GM12878 (cell line): ENCODE measurements at regions not wholly inside any gene's neighbourhood (a gene's known extent, or its start where the extent isn't known, plus 50 kb on each side); places are given as distances from the start of the nearest gene placed in this dataset.

Source experiments
- CTCF ChIP-seq, 3 experiments: IDR thresholded peaks in 2 of 3; conservative IDR thresholded peaks in 1 of 3; 2 replicates each; pipeline ENCODE4 v1.5.1; 2011; ENCODE audit warnings: low read depth in 3 of 3, low read length in 3 of 3, mild to moderate bottlenecking in 3 of 3, control low read depth in 2 of 3, moderate library complexity in 2 of 3, inconsistent platforms in 1 of 3, mixed read lengths in 1 of 3; ENCODE audit not compliant: control insufficient read depth in 2 of 3, insufficient read depth in 1 of 3; ENCODE audit errors: extremely low read depth in 1 of 3
- HDGF ChIP-seq: fragments of 450-650 bp; IDR thresholded peaks from 2 replicates; pipeline ENCODE4 v1.6.1; 2016; ENCODE audit warnings: antibody characterized with exemption
- MXI1 ChIP-seq: fragments of 150-350 bp; IDR thresholded peaks from 2 replicates; pipeline ENCODE4 v1.6.1; 2011; ENCODE audit warnings: low read depth, mild to moderate bottlenecking, inconsistent platforms, low read length, improper control_type of control experiment
- POLR2AphosphoS2 ChIP-seq: IDR thresholded peaks from 2 replicates; pipeline ENCODE4 v1.6.1; 2011; ENCODE audit warnings: low read depth, mild to moderate bottlenecking, low read length, improper control_type of control experiment, moderate library complexity
- TCF12 ChIP-seq: IDR thresholded peaks from 2 replicates; pipeline ENCODE4 v1.6.1; 2011; ENCODE audit warnings: low read depth, mild to moderate bottlenecking, low read length
- ZZZ3 ChIP-seq: IDR thresholded peaks from 2 replicates; pipeline ENCODE4 v1.6.1; 2011; ENCODE audit warnings: low read depth; ENCODE audit not compliant: control insufficient read depth, insufficient read length

- TF ChIP-seq CTCF (IDR thresholded peaks at IDR 0.05 in 2 of 3, conservative IDR thresholded peaks at IDR 0.05 in 1 of 3; ENCODE audit: control insufficient read depth in 2 of 3, extremely low read depth in 1 of 3, insufficient read depth in 1 of 3, low read depth in 3 of 3, low read length in 3 of 3) (no peak), ZZZ3 (no peak), MXI1 (no peak), HDGF (no peak), TCF12 (no peak), POLR2AphosphoS2 (no peak)
These were observed 273.3 kb downstream of the RPLP1 start for GRCh38 chr15:69725957-69726356.
